Breast epithelium (tissue), 4 donors: ENCODE measurements at regions not wholly inside any gene's neighbourhood (a gene's known extent, or its start where the extent isn't known, plus 50 kb on each side); places are given as distances from the start of the nearest gene placed in this dataset.

Experiments used
- DNase-seq, 2 donors: peaks; one replicate each; pipeline ENCODE4 v3.0.0-alpha.2; 2019; ENCODE audit warnings: low spot score in 2 of 2
- H3K27ac ChIP-seq, 2 donors: fragments of 200-600 bp; sonication (generic) in 1 of 2; one replicate each; pipeline ENCODE4 v1.5.1; 2016 to 2019; ENCODE audit warnings: mild to moderate bottlenecking in 1 of 2
- H3K27me3 ChIP-seq, 2 donors: fragments of 200-600 bp; sonication (generic) in 1 of 2; one replicate each; pipeline versions ENCODE4 v1.5.1 to v1.6.0; 2017 to 2019; ENCODE audit warnings: control low read depth in 1 of 2, mild to moderate bottlenecking in 1 of 2
- H3K36me3 ChIP-seq: fragments of 200-600 bp; one replicate; pipeline ENCODE4 v1.5.1; 2019
- H3K4me1 ChIP-seq, 2 donors: fragments of 200-600 bp; sonication (generic); one replicate each; pipeline ENCODE4 v1.5.1; 2016 to 2019; ENCODE audit warnings: control low read depth in 1 of 2
- H3K4me3 ChIP-seq, 3 donors: fragments of 200-600 bp; sonication (generic); 1 replicate in 2 of 3; 2 replicates in 1 of 3; pipeline ENCODE4 v1.5.1; 2016 to 2019; ENCODE audit warnings: mild to moderate bottlenecking in 3 of 3, moderate library complexity in 2 of 3
- H3K9me3 ChIP-seq, 2 donors: fragments of 200-600 bp; sonication (generic) in 1 of 2; one replicate each; pipeline ENCODE4 v1.5.1; 2016 to 2019; ENCODE audit warnings: control low read depth in 1 of 2
- CTCF ChIP-seq, 3 donors: fragments of 450-650 bp; IDR thresholded peaks; one replicate each; pipeline ENCODE4 v1.5.1; 2016 to 2017; ENCODE audit warnings: antibody characterized with exemption in 3 of 3, mild to moderate bottlenecking in 3 of 3, moderate library complexity in 3 of 3
- POLR2A ChIP-seq: fragments of 450-650 bp; IDR thresholded peaks from one replicate; pipeline ENCODE4 v1.6.1; 2016; ENCODE audit warnings: antibody characterized with exemption, mild to moderate bottlenecking, moderate library complexity
- POLR2AphosphoS5 ChIP-seq, 3 donors: sonication (generic); formaldehyde crosslinking; IDR thresholded peaks; one replicate each; pipeline ENCODE4 v1.6.1; 2017; ENCODE audit warnings: antibody characterized with exemption in 3 of 3
- intact Hi-C: fragments of 100-400 bp; cut with DNase I; formaldehyde crosslinking; loops from one replicate; pipeline ENCODE4 v1.15.1; 2023; ENCODE audit warnings: low total_unique reads

- TF ChIP-seq POLR2A (no peak), CTCF (IDR thresholded peaks at IDR 0.05) (no peak), POLR2AphosphoS5 (IDR thresholded peaks at IDR 0.05) (no peak)
- H3K4me3 ChIP-seq, result no peak overlapping the region
- DNase-seq, result no peak
- no peak overlapping the region for H3K27ac ChIP-seq
- no peaks in the 10 kb centered on the region for H3K9me3 ChIP-seq
- H3K27me3 ChIP-seq, result no peaks in the 10 kb centered on the region
- H3K36me3 ChIP-seq, result no peaks in the 10 kb centered on the region
- no peaks in the 10 kb centered on the region for H3K4me1 ChIP-seq
- intact Hi-C loops, result no loop called here
Measured at GRCh38 chr2:236717729-236718128, 148.1 kb downstream of the ACKR3 start.

GRCh38 chr2:236718207-236718992 is 148.8 kb downstream of the ACKR3 start:
- Histone ChIP-seq H3K4me1 (no peaks in the 10 kb centered on the region), H3K27ac (no peak overlapping the region), H3K9me3 (no peaks in the 10 kb centered on the region), H3K27me3 (no peaks in the 10 kb centered on the region), H3K36me3 (no peaks in the 10 kb centered on the region), H3K4me3 (no peak overlapping the region)
- intact Hi-C loops, result no loop called here
- no peak for TF ChIP-seq POLR2AphosphoS5 (IDR thresholded peaks at IDR 0.05)
- no peak for TF ChIP-seq POLR2A
- no peak for TF ChIP-seq CTCF (IDR thresholded peaks at IDR 0.05)
- DNase-seq, result no peak

GRCh38 chr2:236719192-236719635 is 149.6 kb downstream of the ACKR3 start:
- no peaks in the 10 kb centered on the region for H3K27me3 ChIP-seq
- no peak overlapping the region for H3K27ac ChIP-seq
- H3K9me3 ChIP-seq, result no peaks in the 10 kb centered on the region
- TF ChIP-seq POLR2A, result no peak
- no peak for TF ChIP-seq CTCF (IDR thresholded peaks at IDR 0.05)
- TF ChIP-seq POLR2AphosphoS5 (IDR thresholded peaks at IDR 0.05), result no peak
- H3K4me1 ChIP-seq, result no peaks in the 10 kb centered on the region
- no peak for DNase-seq
- intact Hi-C loops, result no loop called here
- H3K4me3 ChIP-seq, result no peak overlapping the region
- H3K36me3 ChIP-seq, result no peaks in the 10 kb centered on the region

- no peak for DNase-seq
- H3K9me3 ChIP-seq, result no peaks in the 10 kb centered on the region
- H3K4me3 ChIP-seq, result no peak overlapping the region
- no peaks in the 10 kb centered on the region for H3K4me1 ChIP-seq
- no peak overlapping the region for H3K27ac ChIP-seq
- H3K27me3 ChIP-seq, result no peaks in the 10 kb centered on the region
- H3K36me3 ChIP-seq, result no peaks in the 10 kb centered on the region
- intact Hi-C loops, result no loop called here
- TF ChIP-seq POLR2AphosphoS5 (IDR thresholded peaks at IDR 0.05), result no peak
- no peak for TF ChIP-seq POLR2A
- no peak for TF ChIP-seq CTCF (IDR thresholded peaks at IDR 0.05)
Measured at GRCh38 chr2:236720974-236721540, 151.4 kb downstream of the ACKR3 start.

GRCh38 chr2:236724200-236724599 is 154.6 kb downstream of the ACKR3 start:
- Histone ChIP-seq H3K27ac (no peak overlapping the region), H3K27me3 (no peaks in the 10 kb centered on the region), H3K4me1 (no peaks in the 10 kb centered on the region), H3K4me3 (no peak overlapping the region), H3K9me3 (no peaks in the 10 kb centered on the region), H3K36me3 (no peaks in the 10 kb centered on the region)
- TF ChIP-seq POLR2AphosphoS5 (IDR thresholded peaks at IDR 0.05) (no peak), CTCF (IDR thresholded peaks at IDR 0.05) (no peak), POLR2A (no peak)
- no peak for DNase-seq
- intact Hi-C loops, result no loop called here
